ENCODE measurements at regions not wholly inside any gene's neighbourhood (a gene's known extent, or its start where the extent isn't known, plus 50 kb on each side); places are given as distances from the start of the nearest gene placed in this dataset.

GRCh38 chr10:6748029-6748428 is 168.0 kb upstream of the PRKCQ start:
- ATAC-seq (ENCODE audit: low FRiP score) = no peak
- intact Hi-C loops (cut with DNase I) = no loop called here
- 83 to 85% methylated on average over 3 of the region's 3 CpGs for WGBS, 2 donors

GRCh38 chr10:6746782-6747181 is 166.7 kb upstream of the PRKCQ start:
- peaks cover 0 to 1% of the 10 kb centered on the region in 2 donors for H3K27me3 ChIP-seq (ENCODE audit: control insufficient read depth in 1 of 2, insufficient read depth in 2 of 2, low read length in 1 of 2)
- H3K36me3 ChIP-seq (ENCODE audit: control insufficient read depth in 1 of 2, insufficient read depth in 2 of 2, low read length in 1 of 2) = no peaks in the 10 kb centered on the region
- intact Hi-C loops (cut with DNase I) = no loop called here
- H3K4me3 ChIP-seq (ENCODE audit: low read length in 2 of 2) = no peak overlapping the region
- H3K9me3 ChIP-seq (ENCODE audit: control insufficient read depth, low read length) = no peaks in the 10 kb centered on the region
- ATAC-seq (ENCODE audit: low FRiP score) = no peak
- DNase-seq = no peak
- 63 to 80% methylated on average over 5 of the region's 5 CpGs for WGBS, 2 donors
- H3K4me1 ChIP-seq (ENCODE audit: control insufficient read depth in 1 of 2, insufficient read depth in 2 of 2, low read length in 2 of 2) = no peaks in the 10 kb centered on the region
- no peak overlapping the region for H3K27ac ChIP-seq (ENCODE audit: low read depth in 1 of 2, low read length in 2 of 2)

More at GRCh38 chr10:6748029-6748428, 168.0 kb upstream of the PRKCQ start:
- DNase-seq = no peak
- H3K27ac ChIP-seq (ENCODE audit: low read depth in 1 of 2, low read length in 2 of 2) = no peak overlapping the region
- no peak overlapping the region for H3K4me3 ChIP-seq (ENCODE audit: low read length in 2 of 2)
- H3K4me1 ChIP-seq (ENCODE audit: control insufficient read depth in 1 of 2, insufficient read depth in 2 of 2, low read length in 2 of 2) = no peaks in the 10 kb centered on the region
- H3K27me3 ChIP-seq (ENCODE audit: control insufficient read depth in 1 of 2, insufficient read depth in 2 of 2, low read length in 1 of 2) = no peaks in the 10 kb centered on the region
- no peaks in the 10 kb centered on the region for H3K9me3 ChIP-seq (ENCODE audit: control insufficient read depth, low read length)
- no peaks in the 10 kb centered on the region for H3K36me3 ChIP-seq (ENCODE audit: control insufficient read depth in 1 of 2, insufficient read depth in 2 of 2, low read length in 1 of 2)

- intact Hi-C loops (cut with DNase I) = no loop called here
- no peaks in the 10 kb centered on the region for H3K9me3 ChIP-seq (ENCODE audit: control insufficient read depth, low read length)
- no peak overlapping the region for H3K4me3 ChIP-seq (ENCODE audit: low read length in 2 of 2)
- ATAC-seq (ENCODE audit: low FRiP score) (no peak), DNase-seq (no peak)
- H3K36me3 ChIP-seq (ENCODE audit: control insufficient read depth in 1 of 2, insufficient read depth in 2 of 2, low read length in 1 of 2) = no peaks in the 10 kb centered on the region
- 70 to 74% methylated on average over 4 of the region's 4 CpGs for WGBS, 2 donors
- no peak overlapping the region for H3K27ac ChIP-seq (ENCODE audit: low read depth in 1 of 2, low read length in 2 of 2)
- H3K27me3 ChIP-seq (ENCODE audit: control insufficient read depth in 1 of 2, insufficient read depth in 2 of 2, low read length in 1 of 2) = peaks cover 0 to 1% of the 10 kb centered on the region in 2 donors
- no peaks in the 10 kb centered on the region for H3K4me1 ChIP-seq (ENCODE audit: control insufficient read depth in 1 of 2, insufficient read depth in 2 of 2, low read length in 2 of 2)
These were observed 163.3 kb upstream of the PRKCQ start for GRCh38 chr10:6743291-6743849.

- peaks cover 0 to 1% of the 10 kb centered on the region in 2 donors for H3K27me3 ChIP-seq (ENCODE audit: control insufficient read depth in 1 of 2, insufficient read depth in 2 of 2, low read length in 1 of 2)
- no peak for DNase-seq
These were observed 161.5 kb upstream of the PRKCQ start for GRCh38 chr10:6741541-6741941.

GRCh38 chr10:6739530-6740174 is 159.6 kb upstream of the PRKCQ start:
- Histone ChIP-seq H3K36me3 (ENCODE audit: control insufficient read depth in 1 of 2, insufficient read depth in 2 of 2, low read length in 1 of 2) (no peaks in the 10 kb centered on the region), H3K9me3 (ENCODE audit: control insufficient read depth, low read length) (no peaks in the 10 kb centered on the region), H3K4me3 (ENCODE audit: low read length in 2 of 2) (no peak overlapping the region), H3K4me1 (ENCODE audit: control insufficient read depth in 1 of 2, insufficient read depth in 2 of 2, low read length in 2 of 2) (no peaks in the 10 kb centered on the region), H3K27ac (ENCODE audit: low read depth in 1 of 2, low read length in 2 of 2) (no peak overlapping the region), H3K27me3 (ENCODE audit: control insufficient read depth in 1 of 2, insufficient read depth in 2 of 2, low read length in 1 of 2) (peaks cover 0 to 1% of the 10 kb centered on the region in 2 donors)
- DNase-seq (no peak), ATAC-seq (ENCODE audit: low FRiP score) (no peak)
- intact Hi-C loops (cut with DNase I) = no loop called here
- 77 to 81% methylated on average over 12 of the region's 12 CpGs for WGBS, 2 donors

More at GRCh38 chr10:6741541-6741941, 161.5 kb upstream of the PRKCQ start:
- Histone ChIP-seq H3K36me3 (ENCODE audit: control insufficient read depth in 1 of 2, insufficient read depth in 2 of 2, low read length in 1 of 2) (no peaks in the 10 kb centered on the region), H3K9me3 (ENCODE audit: control insufficient read depth, low read length) (no peaks in the 10 kb centered on the region), H3K27ac (ENCODE audit: low read depth in 1 of 2, low read length in 2 of 2) (no peak overlapping the region), H3K4me3 (ENCODE audit: low read length in 2 of 2) (no peak overlapping the region), H3K4me1 (ENCODE audit: control insufficient read depth in 1 of 2, insufficient read depth in 2 of 2, low read length in 2 of 2) (no peaks in the 10 kb centered on the region)
- ATAC-seq (ENCODE audit: low FRiP score) = no peak
- WGBS, 2 donors = 10 to 14% methylated on average over 3 of the region's 3 CpGs
- intact Hi-C loops (cut with DNase I) = no loop called here

- 3 to 5% methylated on average over 13 to 14 of the region's 14 CpGs for WGBS, 2 donors
- no peaks in the 10 kb centered on the region for H3K36me3 ChIP-seq (ENCODE audit: control insufficient read depth in 1 of 2, insufficient read depth in 2 of 2, low read length in 1 of 2)
- ATAC-seq (ENCODE audit: low FRiP score) (no peak), DNase-seq (no peak)
- peaks cover 0 to 1% of the 10 kb centered on the region in 2 donors for H3K27me3 ChIP-seq (ENCODE audit: control insufficient read depth in 1 of 2, insufficient read depth in 2 of 2, low read length in 1 of 2)
- intact Hi-C loops (cut with DNase I) = no loop called here
- H3K9me3 ChIP-seq (ENCODE audit: control insufficient read depth, low read length) = no peaks in the 10 kb centered on the region
- no peak overlapping the region for H3K27ac ChIP-seq (ENCODE audit: low read depth in 1 of 2, low read length in 2 of 2)
- no peak overlapping the region for H3K4me3 ChIP-seq (ENCODE audit: low read length in 2 of 2)
- no peaks in the 10 kb centered on the region for H3K4me1 ChIP-seq (ENCODE audit: control insufficient read depth in 1 of 2, insufficient read depth in 2 of 2, low read length in 2 of 2)
These were observed 158.2 kb upstream of the PRKCQ start for GRCh38 chr10:6738112-6738768.

GRCh38 chr10:6737758-6738111 is 157.7 kb upstream of the PRKCQ start:
- Histone ChIP-seq H3K4me1 (ENCODE audit: control insufficient read depth in 1 of 2, insufficient read depth in 2 of 2, low read length in 2 of 2) (no peaks in the 10 kb centered on the region), H3K4me3 (ENCODE audit: low read length in 2 of 2) (no peak overlapping the region), H3K27ac (ENCODE audit: low read depth in 1 of 2, low read length in 2 of 2) (no peak overlapping the region), H3K27me3 (ENCODE audit: control insufficient read depth in 1 of 2, insufficient read depth in 2 of 2, low read length in 1 of 2) (peaks cover 0 to 1% of the 10 kb centered on the region in 2 donors), H3K36me3 (ENCODE audit: control insufficient read depth in 1 of 2, insufficient read depth in 2 of 2, low read length in 1 of 2) (no peaks in the 10 kb centered on the region), H3K9me3 (ENCODE audit: control insufficient read depth, low read length) (no peaks in the 10 kb centered on the region)
- 33 to 38% methylated on average over 6 of the region's 6 CpGs for WGBS, 2 donors
- ATAC-seq (ENCODE audit: low FRiP score) = no peak
- no peak for DNase-seq
- intact Hi-C loops (cut with DNase I) = no loop called here

GRCh38 chr10:6737080-6737641 is 157.1 kb upstream of the PRKCQ start:
- Histone ChIP-seq H3K4me1 (ENCODE audit: control insufficient read depth in 1 of 2, insufficient read depth in 2 of 2, low read length in 2 of 2) (no peaks in the 10 kb centered on the region), H3K36me3 (ENCODE audit: control insufficient read depth in 1 of 2, insufficient read depth in 2 of 2, low read length in 1 of 2) (no peaks in the 10 kb centered on the region), H3K27me3 (ENCODE audit: control insufficient read depth in 1 of 2, insufficient read depth in 2 of 2, low read length in 1 of 2) (peaks cover 0 to 1% of the 10 kb centered on the region in 2 donors), H3K4me3 (ENCODE audit: low read length in 2 of 2) (no peak overlapping the region), H3K27ac (ENCODE audit: low read depth in 1 of 2, low read length in 2 of 2) (no peak overlapping the region), H3K9me3 (ENCODE audit: control insufficient read depth, low read length) (no peaks in the 10 kb centered on the region)
- intact Hi-C loops (cut with DNase I) = no loop called here
- no peak for DNase-seq
- no peak for ATAC-seq (ENCODE audit: low FRiP score)
- WGBS, 2 donors = 59 to 68% methylated on average over 9 of the region's 9 CpGs
